NOMO-1 (cell line): ENCODE measurements at regions not wholly inside any gene's neighbourhood (a gene's known extent, or its start where the extent isn't known, plus 50 kb on each side); places are given as distances from the start of the nearest gene placed in this dataset.

ENCODE experiments used
- DNase-seq, 2 experiments: peaks; one replicate each; lab custom pipeline; 2025; ENCODE audit not compliant: unreplicated experiment in 2 of 2; lab: John Stamatoyannopoulos, UW

DNA sequence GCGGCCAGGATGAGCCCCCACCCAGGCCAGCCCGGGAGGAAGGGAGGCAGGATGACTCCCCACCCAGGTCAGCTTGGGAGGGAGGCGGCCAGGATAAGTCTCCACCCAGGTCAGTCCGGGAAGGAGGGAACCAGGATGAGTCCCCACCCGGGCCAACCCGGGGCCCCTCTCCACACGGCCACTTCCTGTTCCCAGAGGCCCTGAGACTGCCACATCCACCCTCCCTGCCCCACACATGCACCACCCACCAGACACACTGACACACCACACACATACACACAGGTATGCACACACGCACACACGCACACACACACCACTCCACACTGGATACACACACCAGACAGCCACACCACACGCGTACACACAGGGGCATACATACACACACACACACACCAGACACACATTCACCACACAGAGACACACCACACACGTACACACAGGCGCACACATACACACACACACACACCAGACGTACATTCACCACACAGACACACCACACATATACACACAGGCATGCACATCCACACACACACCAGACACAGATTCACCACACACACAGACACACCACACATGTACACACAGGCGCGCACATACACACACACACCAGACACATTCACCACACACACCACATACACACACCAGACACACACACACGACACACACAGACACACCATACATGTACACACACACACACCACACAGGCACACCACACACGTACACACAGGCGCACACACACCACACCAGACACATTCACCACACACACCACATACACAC, 84.9 kb upstream of the PRR5 start:
- no peak for DNase-seq

DNA sequence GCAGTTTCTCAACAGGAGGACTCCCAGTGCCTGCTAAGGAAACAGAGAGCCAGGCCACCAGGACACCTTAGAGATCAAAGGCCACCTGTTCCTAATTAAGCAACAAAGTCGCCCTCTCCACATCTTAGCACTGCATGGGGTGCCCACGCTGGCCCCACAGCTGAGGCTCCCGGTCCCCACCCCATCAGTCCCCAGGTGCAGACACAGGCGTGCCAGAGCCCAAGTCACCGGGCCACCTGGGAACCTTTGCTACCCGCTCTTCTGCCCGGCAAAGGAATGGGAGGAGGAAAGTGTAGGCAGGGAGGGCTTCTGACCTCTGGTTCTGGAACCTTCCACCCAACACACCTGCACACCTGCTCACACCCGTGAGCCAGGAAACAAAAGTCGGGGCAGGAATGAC, 85.5 kb upstream of the PRR5 start:
- no peak for DNase-seq

DNA sequence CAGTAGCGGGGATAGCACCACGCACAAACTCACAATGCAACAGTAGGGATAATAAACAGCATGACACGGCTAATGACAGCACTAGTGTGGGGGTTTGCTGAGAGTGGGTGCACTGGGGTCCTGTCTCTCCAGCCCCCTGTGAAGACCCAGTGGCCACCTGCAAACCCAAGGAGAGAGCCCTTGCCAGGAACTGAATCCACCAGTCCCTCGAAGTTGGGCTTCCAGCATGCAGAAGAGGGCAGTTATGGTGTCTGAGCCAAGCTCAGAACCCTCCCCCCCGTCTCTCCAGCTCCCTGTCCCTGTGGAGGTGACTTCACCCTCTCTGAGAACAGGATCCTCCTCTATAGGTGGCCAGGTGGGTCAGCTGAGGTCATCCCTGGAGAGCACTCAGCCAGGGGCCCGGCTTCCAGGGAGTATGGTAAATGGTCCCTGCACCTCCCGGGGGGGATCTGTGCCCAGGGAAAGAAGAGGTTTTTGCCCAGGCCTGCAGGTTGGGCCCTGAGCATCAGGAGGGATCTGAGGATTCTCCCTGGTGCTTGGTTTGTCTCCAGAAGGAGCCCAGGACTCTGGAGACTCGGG, 86.3 kb upstream of the PRR5 start:
- no peak for DNase-seq

DNA sequence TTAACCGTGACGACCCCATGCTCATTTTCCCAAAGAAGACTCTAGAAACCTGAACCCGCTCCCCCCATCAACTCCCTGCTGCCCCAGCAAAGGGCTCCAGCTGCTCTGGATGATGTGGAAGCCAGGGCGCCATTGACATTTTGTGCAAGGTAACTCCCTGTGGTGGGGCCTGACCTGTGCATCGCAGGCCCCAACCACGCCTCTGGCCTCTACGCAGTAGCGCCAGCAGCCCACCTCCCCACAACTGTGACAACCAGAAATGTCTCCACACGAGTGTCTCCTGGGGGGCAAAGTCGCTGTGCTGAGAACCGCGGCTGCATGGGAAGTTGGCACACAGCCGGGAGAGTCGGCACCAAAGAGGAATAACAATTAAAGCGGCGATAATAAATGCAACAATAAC, 86.9 kb upstream of the PRR5 start:
- no peak for DNase-seq

DNA sequence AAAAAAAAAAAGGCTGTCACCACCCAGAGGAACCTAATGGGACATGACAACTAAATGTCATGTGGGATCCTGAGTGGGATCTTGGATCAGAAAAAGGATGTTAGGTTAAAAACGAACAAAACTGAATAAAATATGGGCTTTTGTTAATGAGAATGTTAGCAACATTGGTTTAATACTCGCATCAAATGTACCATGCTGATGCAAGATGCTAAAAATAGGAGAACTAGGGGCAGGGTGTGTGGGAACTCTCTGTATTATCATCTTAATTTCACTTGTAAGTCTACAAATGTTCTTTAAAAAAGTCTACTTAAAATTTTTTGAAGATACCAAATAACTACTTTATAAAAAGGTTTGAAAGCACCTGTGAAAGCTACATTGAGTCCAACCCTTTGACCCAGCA, 88.8 kb upstream of the PRR5 start:
- DNase-seq = no peak

DNA sequence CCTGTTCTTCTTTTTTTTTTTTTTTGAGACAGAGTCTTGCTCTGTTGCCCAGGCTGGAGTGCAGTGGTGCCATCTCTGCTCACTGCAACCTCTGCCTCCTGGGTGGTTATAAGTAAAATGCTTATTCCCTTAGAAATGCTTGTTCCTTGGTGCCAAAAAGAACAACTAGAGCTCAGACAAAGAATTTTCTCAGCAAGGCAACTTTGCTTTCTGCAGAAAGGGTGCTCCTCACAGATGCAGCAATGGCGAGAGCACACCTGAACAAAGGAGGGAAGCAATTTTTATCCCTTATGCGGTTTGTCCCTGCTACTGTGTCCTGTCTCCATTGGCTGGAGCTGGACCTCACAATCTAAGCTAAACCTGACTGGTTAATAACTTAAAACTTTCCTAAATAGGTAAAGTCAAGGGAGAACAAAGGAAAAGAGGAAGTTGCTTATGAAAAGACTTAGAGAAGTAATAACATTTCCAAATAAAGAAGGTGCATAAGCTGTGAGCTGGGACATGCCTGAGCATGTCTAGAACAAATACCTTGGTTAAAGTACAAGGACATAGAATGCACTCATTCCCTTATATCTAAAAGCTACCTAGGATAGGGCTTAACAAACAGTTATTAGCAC, 90.0 kb upstream of the PRR5 start:
- DNase-seq = no peak

DNA sequence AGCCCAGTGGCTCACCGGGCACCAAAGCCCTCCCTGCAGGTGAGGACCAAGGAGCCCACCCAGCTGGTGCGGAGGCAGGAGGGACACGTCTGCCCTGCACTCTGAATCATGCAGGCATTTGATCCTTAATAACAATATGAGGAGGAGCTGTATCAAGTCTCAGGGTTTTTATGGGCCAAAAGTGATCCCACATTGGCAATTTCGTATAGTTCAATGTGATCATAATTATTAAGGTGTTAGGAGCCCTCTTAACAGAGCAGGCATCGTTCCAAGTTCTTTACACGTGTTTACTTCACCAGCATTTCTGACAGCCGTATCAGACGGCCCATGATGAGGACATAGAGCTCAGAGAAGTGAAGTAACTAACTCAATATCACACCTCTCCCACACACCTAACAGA, 91.9 kb upstream of the PRR5 start:
- no peak for DNase-seq

DNA sequence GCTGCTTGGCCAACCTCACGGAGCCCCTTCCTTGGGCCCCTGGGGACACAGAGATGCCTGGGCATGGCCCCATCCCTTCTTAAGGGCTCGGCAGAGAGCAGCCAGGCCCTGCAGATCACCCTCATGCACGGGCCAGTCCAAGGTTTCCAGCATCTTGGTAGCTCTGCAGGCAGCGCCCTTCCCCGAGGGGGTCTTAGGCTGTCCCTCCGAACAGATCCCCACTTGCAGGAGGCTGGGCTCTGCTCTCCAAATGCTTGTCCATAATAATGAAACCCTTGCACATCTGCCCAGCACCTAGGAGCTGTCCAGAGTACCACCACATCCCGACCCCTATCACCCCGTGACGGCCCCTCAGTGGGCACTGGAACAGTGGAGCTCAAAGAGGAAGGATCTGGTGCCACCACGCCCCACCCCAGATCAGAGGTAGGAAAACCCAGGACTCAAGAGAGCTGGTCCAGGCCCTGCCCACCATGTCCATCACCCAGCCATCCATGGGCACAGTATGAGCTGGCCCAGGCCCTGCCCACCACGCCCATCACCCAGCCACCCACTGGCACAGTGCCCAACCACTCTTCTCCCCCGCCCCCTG, 92.5 kb upstream of the PRR5 start:
- no peak for DNase-seq

DNA sequence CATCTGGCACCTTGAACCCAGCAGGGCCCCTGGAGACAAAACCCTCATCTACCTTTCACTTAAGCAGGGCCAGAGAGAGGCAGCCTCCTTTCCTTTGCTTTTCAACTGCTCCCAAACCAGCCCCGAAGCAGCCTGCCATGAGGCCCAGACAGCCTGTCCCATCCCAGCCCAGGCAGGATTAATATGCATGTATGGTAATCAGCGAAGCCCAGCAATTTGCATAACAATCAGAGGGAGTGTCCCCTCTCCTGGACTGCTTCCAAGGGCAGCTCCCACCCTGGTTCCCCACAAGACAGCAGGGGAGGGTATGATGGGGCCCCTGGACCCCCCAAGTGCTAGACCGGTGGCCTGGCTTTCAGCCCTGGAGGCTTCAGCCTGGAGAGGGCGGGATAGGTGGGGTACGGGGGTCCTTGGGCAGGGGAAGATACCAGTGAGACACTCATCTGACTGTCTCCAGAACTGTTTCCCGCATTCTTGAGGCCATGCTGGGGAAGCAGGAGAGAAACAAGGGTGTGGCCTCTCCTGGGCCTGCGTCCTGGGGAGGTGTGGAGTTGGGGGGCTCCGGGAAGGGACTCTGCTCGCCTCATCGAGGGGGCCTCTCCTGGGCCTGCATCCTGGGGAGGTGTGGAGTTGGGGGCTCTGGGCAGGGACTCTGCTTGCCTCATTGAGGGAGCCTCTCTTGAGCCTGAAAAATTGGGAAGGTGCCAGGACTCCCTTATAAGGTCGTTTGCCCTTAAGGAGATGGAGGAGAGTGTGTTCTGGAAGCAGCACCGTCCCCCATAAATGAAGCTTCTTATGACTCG, 93.2 kb upstream of the PRR5 start:
- DNase-seq = no peak

DNA sequence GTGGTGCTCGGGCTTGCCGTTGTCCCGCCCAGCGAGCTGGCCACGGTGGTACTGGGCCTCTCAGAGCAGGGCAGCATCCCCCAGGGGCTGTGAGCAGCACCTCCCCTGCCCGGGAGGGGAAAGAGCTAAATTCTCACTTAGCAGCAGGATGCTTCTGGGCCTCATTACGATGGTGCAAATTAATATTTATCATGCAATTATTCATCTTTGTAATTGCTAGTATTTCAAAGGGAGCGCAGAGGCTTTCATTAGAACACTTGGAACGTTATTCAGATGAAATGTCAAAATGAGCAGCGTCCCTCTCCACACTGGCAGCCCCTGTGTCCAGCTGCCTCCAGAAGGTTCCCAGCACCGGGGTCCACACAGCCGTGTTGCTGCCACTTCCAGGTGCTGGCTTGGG, 95.9 kb upstream of the PRR5 start:
- no peak for DNase-seq

DNA sequence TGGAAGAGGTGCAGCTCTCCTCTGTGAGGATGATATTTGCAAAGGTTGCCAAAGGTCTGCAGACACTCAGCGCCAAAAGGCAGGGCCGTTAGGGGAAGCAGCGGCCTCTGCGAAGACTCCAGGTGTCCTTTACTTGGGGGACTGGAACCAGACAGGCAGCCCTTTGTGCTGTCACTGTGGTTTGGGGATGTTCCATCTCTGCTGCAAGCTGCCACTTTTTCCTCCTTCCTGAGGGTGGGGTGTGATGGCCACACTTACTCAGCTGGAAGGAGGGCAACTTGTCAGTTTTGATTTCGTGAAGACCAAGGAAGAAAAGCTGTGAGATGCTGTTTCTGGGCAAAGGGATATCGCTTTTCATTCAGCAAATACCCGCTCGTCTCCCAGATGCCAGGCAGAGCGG, 96.5 kb upstream of the PRR5 start:
- DNase-seq = no peak

DNA sequence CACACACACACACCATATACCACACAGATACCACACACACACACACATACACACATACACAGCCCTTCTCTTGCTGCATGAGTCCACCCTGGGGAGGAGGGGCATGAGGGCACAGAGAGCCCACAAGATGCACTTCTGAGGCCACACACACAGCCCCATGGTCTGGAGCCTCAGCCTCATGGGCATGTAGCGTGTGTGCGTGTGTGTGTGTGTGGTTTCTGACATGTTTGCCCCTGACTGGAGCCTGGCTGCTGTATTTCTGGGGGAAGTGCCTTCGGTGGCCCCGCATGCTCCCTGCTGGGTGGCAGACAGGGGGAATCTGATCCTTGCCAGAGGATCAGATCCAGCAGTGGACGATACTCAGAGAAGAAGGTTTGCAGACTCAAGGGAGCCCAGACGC, 97.0 kb upstream of the PRR5 start:
- DNase-seq = no peak

DNA sequence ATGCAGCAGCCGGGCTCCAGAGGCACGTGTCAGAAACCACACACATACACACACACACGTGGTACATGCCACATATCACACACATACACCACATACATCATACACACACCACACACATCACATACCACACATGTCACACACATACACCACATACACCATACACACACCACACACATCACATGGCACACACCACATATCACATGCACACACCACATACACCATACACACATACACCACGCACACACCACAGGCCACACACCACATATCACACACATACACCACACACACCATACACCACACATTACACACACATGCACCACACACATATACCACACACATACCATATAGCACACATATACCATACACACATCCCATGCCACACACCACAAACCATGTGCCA, 97.5 kb upstream of the PRR5 start:
- no peak for DNase-seq

DNA sequence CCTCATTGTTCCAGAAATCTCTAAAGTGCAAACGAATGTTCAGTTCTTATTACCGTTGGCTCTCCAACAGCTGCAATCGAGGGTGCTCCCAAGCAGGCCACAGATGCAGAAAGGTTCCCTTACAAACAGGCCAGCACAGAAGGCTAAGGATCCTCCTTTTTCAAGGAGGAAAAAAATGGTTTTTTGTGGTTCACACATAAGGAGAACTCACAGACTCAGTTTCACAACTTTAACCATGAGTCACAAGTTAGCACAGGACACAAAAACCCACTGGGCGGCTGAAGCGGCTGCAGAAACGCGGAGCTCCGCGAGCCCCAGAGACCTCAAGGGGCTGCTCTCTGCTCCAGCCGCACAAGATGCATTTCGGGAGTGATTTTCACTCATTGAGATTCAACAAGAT, 98.2 kb upstream of the PRR5 start:
- DNase-seq = peak; percentile 67 to 84

DNA sequence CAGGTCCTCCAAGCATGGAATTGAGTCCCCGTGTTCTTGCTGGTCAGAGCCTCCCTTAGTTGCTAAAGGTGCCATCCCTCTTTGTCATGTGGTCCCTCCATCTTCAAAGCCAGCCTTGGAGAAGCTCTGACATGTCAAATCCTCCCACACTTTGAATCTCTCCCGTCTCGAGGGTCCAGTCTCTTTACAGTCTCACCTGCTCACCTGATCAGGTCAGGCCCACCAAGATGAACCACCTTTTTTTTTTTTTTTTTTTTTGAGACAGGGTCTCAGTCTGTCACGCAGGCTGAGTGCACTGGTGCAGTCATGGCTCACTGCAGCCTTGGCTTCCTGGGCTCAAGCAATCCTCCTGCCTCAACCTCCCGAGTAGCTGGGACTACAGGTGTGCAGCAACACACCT, 100.3 kb upstream of the PRR5 start:
- no peak for DNase-seq

DNA sequence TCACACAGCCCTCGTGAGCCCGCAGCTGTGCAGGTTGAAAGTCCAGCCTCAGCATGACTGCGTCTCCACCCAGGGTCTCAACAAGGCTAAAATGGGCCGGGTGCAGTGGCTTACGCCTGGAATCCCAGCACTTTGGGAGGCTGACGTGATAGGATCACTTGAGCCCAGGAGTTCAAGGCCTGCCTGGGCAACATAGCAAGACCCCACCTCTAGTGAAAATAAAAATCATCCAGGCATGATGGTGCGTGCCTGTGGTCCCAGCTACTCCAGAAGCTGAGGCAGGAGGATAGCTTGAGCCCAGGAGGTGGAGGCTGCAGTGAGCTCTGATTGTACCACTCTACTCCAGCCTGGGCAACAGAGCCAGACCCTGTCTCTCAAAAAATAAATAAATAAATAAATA, 100.8 kb upstream of the PRR5 start:
- no peak for DNase-seq

DNA sequence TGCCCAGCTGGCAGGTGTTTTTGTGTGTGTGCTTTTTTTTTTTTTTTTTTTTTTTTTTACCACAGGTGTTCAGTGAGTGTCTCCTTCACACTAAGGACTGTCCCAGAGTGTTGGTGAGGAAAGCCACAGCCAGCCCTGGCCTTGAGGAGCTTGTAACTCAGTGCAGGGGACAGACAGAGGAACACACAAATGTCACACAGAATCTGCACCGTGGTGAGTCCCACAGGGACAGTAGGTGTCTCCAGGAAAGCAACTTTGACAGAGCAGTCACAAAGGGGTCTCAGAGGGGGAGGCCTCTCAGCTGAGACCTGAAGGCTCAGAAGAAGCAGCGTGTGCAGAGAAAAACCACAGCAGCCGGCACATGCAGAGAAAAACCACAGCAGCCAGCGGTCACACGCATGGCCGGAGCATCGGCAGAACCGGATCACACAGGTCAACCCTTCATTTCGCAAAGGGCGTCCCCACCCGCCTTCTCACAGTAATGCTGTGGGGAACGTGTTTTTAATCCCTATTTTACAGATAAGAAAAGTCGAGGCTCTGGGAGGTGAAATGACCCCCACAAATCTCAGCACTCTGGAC, 101.7 kb upstream of the PRR5 start:
- DNase-seq = no peak

DNA sequence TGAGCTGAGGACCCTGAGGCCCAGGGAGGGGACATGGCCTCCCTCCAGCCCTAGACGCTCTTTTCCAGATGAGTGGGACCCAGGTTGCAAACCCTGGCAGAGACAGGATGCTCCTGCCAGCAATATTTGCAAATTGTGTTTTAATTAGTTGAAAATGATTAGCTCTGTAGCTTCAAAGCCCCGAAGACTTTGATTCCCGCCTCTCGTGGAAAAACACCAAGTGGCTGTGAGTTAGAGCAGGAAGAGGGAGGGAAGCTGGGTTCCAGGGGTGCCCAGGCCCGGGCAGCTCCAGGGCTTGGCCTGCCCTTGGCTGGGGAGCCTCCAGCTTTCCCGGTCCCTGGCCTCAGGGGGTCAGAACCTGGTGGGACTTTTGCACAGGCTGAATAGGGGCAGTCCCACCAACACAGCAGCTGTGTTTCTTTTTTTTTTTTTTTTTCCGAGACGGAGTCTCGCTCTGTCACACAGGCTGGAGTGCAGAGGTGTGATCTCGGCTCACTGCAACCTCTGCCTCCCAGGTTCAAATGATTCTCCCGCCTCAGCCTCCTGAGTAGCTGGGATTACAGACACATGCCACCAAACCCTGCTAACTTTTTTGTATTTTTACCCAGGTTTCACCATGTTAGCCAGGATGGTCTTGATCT, 101.6 kb upstream of the RTL6 start:
- no peak for DNase-seq

DNA sequence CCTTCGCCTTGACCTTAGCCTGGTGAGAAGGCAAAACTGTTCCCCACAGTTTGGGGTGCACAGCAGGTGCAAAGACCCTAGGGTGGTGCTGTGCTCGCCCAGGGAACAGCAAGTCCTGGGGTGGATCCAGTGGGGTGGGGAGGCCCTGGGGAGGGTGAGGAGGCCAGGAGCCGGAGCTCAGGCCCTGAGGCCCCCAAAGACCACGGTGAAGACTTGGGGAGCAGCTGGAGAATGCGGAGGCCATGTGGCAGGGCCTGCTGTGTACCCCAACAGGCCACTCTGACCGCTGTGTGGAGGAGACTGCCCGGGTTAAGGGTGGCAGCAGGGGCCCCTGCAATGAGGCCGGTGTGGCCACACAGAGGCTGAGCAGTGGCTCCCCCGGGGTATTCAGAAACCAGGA, 101.1 kb upstream of the RTL6 start:
- no peak for DNase-seq

DNA sequence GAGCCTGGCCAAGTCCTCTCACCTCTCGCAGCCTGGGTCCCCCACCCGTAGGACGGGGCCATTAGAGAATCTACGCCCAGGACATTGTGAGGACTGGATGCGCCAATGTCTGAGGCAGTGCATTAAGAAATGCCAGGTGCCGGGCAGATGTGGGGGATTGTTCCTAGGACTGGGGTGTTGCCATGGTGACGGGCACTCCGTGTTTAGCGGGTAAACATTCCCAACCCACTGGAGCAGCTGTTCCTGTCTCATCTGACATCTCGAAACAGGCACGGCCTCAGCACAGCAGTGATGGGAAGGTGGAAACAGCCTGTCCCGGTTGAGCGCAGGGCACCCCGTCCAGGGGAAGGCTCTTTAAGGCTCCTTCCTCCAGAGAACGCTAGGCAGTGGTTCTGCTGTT, 99.6 kb upstream of the RTL6 start:
- DNase-seq = no peak
